ENCODE measurements at regions not wholly inside any gene's neighbourhood (a gene's known extent, or its start where the extent isn't known, plus 50 kb on each side); places are given as distances from the start of the nearest gene placed in this dataset.
"Not testable (repeated sequence)": the region's sequence is repeated elsewhere in the genome, so short reads cannot be mapped to it uniquely, and the experiment has no call there.

- no peak for DNase-seq
These were observed 287.5 kb upstream of the PODXL start for GRCh38 chr7:131843898-131844331.

- no peak for DNase-seq
These were observed 283.7 kb upstream of the PODXL start for GRCh38 chr7:131839967-131840690.

GRCh38 chr7:131836733-131837132, 280.3 kb upstream of the PODXL start:
- no peak for DNase-seq

GRCh38 chr7:131835141-131835540, 278.7 kb upstream of the PODXL start:
- no peak for DNase-seq

GRCh38 chr7:131830681-131831080, 274.3 kb upstream of the PODXL start:
- DNase-seq: no peak

GRCh38 chr7:131829947-131830558, 273.6 kb upstream of the PODXL start:
- DNase-seq: no peak

GRCh38 chr7:131827421-131827820, 271.0 kb upstream of the PODXL start:
- no peak for DNase-seq

GRCh38 chr7:131826960-131827359, 270.5 kb upstream of the PODXL start:
- no peak for DNase-seq

GRCh38 chr7:131823961-131824440, 267.6 kb upstream of the PODXL start:
- not testable (repeated sequence) for DNase-seq

GRCh38 chr7:131819891-131820290, 263.5 kb upstream of the PODXL start:
- DNase-seq: no peak

- no peak for DNase-seq
These were observed 260.1 kb upstream of the PODXL start for GRCh38 chr7:131816391-131817007.

- no peak for DNase-seq
These were observed 252.3 kb upstream of the PODXL start for GRCh38 chr7:131808736-131809135.

- DNase-seq: not testable (repeated sequence)
These were observed 251.7 kb upstream of the PODXL start for GRCh38 chr7:131808156-131808555.

GRCh38 chr7:131803816-131804215, 247.4 kb upstream of the PODXL start:
- DNase-seq: no peak

GRCh38 chr7:131802195-131802864, 245.9 kb upstream of the PODXL start:
- DNase-seq: no peak

GRCh38 chr7:131800531-131800930, 244.1 kb upstream of the PODXL start:
- no peak for DNase-seq

GRCh38 chr7:131800008-131800407, 243.6 kb upstream of the PODXL start:
- no peak for DNase-seq

- DNase-seq: no peak
These were observed 241.4 kb upstream of the PODXL start for GRCh38 chr7:131797841-131798240.

GRCh38 chr7:131795400-131795799, 239.0 kb upstream of the PODXL start:
- no peak for DNase-seq

- DNase-seq: no peak
These were observed 235.9 kb upstream of the PODXL start for GRCh38 chr7:131792311-131792710.

- DNase-seq: no peak
These were observed 230.7 kb upstream of the PODXL start for GRCh38 chr7:131787101-131787500.

GRCh38 chr7:131786204-131786603, 229.8 kb upstream of the PODXL start:
- DNase-seq: no peak

GRCh38 chr7:131778601-131779000, 222.2 kb upstream of the PODXL start:
- no peak for DNase-seq

Measured in activated CD4-positive, alpha-beta T cell treated with anti-CD3 and anti-CD28 coated beads, Interleukin-2, amount 50 U/mL, for 48 hours (primary cell).